ENCODE measurements at regions not wholly inside any gene's neighbourhood (a gene's known extent, or its start where the extent isn't known, plus 50 kb on each side); places are given as distances from the start of the nearest gene placed in this dataset.
A peak's percentile ranks its signal among the peaks of the same experiment; 100 is the strongest.

DNA sequence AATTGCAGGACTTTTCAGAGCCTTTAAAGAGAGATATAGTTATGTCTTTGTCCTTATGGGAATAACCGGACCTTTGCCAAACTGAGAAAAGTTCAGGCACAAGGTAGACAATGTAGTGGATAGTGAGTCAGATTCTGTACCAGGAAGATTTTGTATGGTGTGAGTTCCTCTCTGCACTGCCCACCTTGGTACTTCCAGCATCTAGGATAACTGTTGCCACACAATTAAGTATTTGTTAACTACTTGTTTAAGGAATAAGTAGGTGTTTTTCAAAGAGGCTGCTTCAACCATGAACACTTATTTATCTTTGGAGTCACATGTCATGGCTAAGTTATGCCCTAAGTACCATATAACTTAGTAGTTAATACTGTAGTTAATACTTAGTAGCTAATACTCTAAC, 131.8 kb upstream of the DOK5 start:
- DNase-seq (ENCODE audit: low read depth in 1 of 2, low spot score in 2 of 2) (no peak), FAIRE-seq (no peak)
- H3K4me2 ChIP-seq (ENCODE audit: insufficient read depth in 1 of 2, low read depth in 2 of 2, low read length in 2 of 2): no peak overlapping the region
- peak overlapping the region; percentile 36; the same call in 1 of the 2 replicates for H2BK20ac ChIP-seq (ENCODE audit: low read length)
- H4K8ac ChIP-seq (ENCODE audit: extremely low read depth, insufficient read depth, low read length): no peak overlapping the region
- WGBS, 2 experiments (ENCODE audit: extremely low coverage in 1 of 2, insufficient coverage in 1 of 2, insufficient read length in 1 of 2, insufficient replicate concordance in 2 of 2, low coverage in 1 of 2, low lambda C conversion rate in 2 of 2, missing lambda C conversion rate in 1 of 2): 96% methylated on average over 1 of the region's 1 CpG; no CpG with 5 or more reads in 1 of the 2 experiments
- H3K4ac ChIP-seq (replicated peaks; ENCODE audit: insufficient read length, low read depth, low read length): no peak overlapping the region
- no peaks in the 10 kb centered on the region for H3K9me3 ChIP-seq (ENCODE audit: insufficient read depth in 2 of 2, low read depth in 1 of 2, low read length in 1 of 2)
- no peak overlapping the region; the same call in 1 of the 2 replicates for H2BK12ac ChIP-seq (ENCODE audit: low read depth, low read length)
- POLR2A ChIA-PET (ENCODE audit: partially characterized antibody): no interaction called here
- no peak overlapping the region for H3K9ac ChIP-seq (replicated peaks in 1 of 4; ENCODE audit: extremely low read depth in 1 of 4, low read depth in 3 of 4, low read length in 3 of 4)
- no peak overlapping the region for H2BK120ac ChIP-seq (replicated peaks; ENCODE audit: low read depth, low read length)
- no peak overlapping the region for H2BK15ac ChIP-seq (ENCODE audit: low read length)
- CTCF ChIA-PET (ENCODE audit: partially characterized antibody): interaction anchor here (0.6 kb wide), 1 partner anchor 683 kb away, joined by 3 read pairs; no protein-coding TSS in a partner anchor
- no peak overlapping the region for H2BK5ac ChIP-seq (ENCODE audit: low read depth, low read length)
- no peak overlapping the region for H3K23ac ChIP-seq (ENCODE audit: insufficient read length)
- no peak overlapping the region for H3K4me3 ChIP-seq (ENCODE audit: extremely low read depth in 1 of 4, insufficient read depth in 2 of 4, low read depth in 3 of 4, low read length in 4 of 4)
- no peak overlapping the region for H4K5ac ChIP-seq (ENCODE audit: insufficient read length, low read depth, low read length)
- no peaks in the 10 kb centered on the region for H3K23me2 ChIP-seq (ENCODE audit: low read depth, low read length)
- no peak overlapping the region for H3K56ac ChIP-seq (replicated peaks; ENCODE audit: insufficient read length, low read depth, low read length)
- TF ChIP-seq RXRA (IDR thresholded peaks at IDR 0.05; ENCODE audit: insufficient read depth, low read depth, low read length) (no peak), EP300 (IDR thresholded peaks at IDR 0.05; ENCODE audit: borderline replicate concordance in 1 of 2, low read depth in 2 of 2, low read length in 2 of 2) (no peak), TEAD4 (IDR thresholded peaks at IDR 0.05; ENCODE audit: low read depth, low read length) (no peak), BCL11A (IDR thresholded peaks at IDR 0.05; ENCODE audit: low read depth in 2 of 2, low read length in 2 of 2) (no peak)
- H2AFZ ChIP-seq (ENCODE audit: low read length): no peak overlapping the region
- H3K4me1 ChIP-seq (replicated peaks in 1 of 4; ENCODE audit: control insufficient read depth in 3 of 4, insufficient read depth in 4 of 4, low read length in 3 of 4): peaks cover 0 to 9% (median 3%) of the 10 kb centered on the region in 4 experiments; a peak in 4 of 7 replicates
- H3K36me3 ChIP-seq (ENCODE audit: control insufficient read depth in 2 of 4, insufficient read depth in 4 of 4, low read length in 3 of 4): no peaks in the 10 kb centered on the region
- no peaks in the 10 kb centered on the region for H3K79me2 ChIP-seq (ENCODE audit: control insufficient read depth in 1 of 2, insufficient read depth in 2 of 2, low read length in 2 of 2)
- H3K27ac ChIP-seq (ENCODE audit: low read depth, low read length): no peak overlapping the region
- no peak overlapping the region for H2AK5ac ChIP-seq (ENCODE audit: low read depth, low read length)
- no peaks in the 10 kb centered on the region for H4K20me1 ChIP-seq (replicated peaks in 1 of 2; ENCODE audit: control insufficient read depth in 1 of 2, insufficient read depth in 2 of 2, low read length in 2 of 2)
- H3K27me3 ChIP-seq (replicated peaks in 1 of 4; ENCODE audit: control insufficient read depth in 3 of 4, extremely low read depth in 1 of 4, insufficient read depth in 3 of 4, low read length in 3 of 4): no peaks in the 10 kb centered on the region
- no peaks in the 10 kb centered on the region for H3K79me1 ChIP-seq (ENCODE audit: low read depth, low read length)
- H3K14ac ChIP-seq (ENCODE audit: insufficient read length): no peak overlapping the region
- no peak overlapping the region for H4K91ac ChIP-seq (replicated peaks; ENCODE audit: insufficient read length, low read length)
- H3K18ac ChIP-seq (ENCODE audit: extremely low read depth, low read length): no peak overlapping the region

Data from H1 (cell line).